OCI-LY1 (cell line): ENCODE measurements at regions not wholly inside any gene's neighbourhood (a gene's known extent, or its start where the extent isn't known, plus 50 kb on each side); places are given as distances from the start of the nearest gene placed in this dataset.

Source experiments
- EZH2 ChIP-seq: fragments of 200-600 bp; sonication (generic), shearing (Covaris generic); IDR thresholded peaks from 2 replicates; pipeline ENCODE4 v1.8.0; 2017; ENCODE audit warnings: borderline replicate concordance, mixed run types, mild to moderate bottlenecking, antibody characterized with exemption, low read length, moderate library complexity, mixed read lengths
- TF ChIP-seq, protein P1 (sequence below): fragments of 200-600 bp; sonication (generic), shearing (Covaris generic); IDR thresholded peaks from 2 replicates; pipeline ENCODE4 v1.5.1; 2017; ENCODE audit warnings: mild to moderate bottlenecking, antibody characterized with exemption, low read length, moderate library complexity, mixed read lengths

DNA sequence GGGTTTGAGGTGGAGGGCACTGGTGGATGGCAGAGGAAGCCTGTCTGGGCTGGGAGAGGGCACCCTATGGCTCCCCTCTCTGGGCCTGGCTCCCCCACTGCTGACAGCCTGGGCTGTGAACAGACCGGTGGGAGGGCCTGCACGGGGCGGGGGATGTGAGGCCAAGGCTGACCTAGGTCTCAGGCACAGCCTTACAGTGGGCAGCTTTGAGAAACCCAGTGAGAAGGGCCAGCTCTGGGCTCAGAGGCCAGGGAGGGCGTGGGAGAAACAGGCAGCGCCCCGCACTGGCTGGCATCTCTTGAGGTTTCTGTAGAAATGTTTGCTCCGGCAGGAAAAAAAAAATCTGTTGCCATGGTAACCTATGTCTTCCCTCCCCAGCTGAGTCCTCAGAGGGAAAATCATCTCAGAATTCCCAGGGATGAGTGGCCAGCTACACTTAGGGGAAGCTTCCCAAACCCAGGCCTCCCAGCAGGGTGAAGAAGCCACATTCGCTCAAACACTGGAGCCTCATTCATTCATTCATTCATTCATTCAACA lies 71.7 kb upstream of the TAF1B start:
- TF ChIP-seq, protein P1, sequence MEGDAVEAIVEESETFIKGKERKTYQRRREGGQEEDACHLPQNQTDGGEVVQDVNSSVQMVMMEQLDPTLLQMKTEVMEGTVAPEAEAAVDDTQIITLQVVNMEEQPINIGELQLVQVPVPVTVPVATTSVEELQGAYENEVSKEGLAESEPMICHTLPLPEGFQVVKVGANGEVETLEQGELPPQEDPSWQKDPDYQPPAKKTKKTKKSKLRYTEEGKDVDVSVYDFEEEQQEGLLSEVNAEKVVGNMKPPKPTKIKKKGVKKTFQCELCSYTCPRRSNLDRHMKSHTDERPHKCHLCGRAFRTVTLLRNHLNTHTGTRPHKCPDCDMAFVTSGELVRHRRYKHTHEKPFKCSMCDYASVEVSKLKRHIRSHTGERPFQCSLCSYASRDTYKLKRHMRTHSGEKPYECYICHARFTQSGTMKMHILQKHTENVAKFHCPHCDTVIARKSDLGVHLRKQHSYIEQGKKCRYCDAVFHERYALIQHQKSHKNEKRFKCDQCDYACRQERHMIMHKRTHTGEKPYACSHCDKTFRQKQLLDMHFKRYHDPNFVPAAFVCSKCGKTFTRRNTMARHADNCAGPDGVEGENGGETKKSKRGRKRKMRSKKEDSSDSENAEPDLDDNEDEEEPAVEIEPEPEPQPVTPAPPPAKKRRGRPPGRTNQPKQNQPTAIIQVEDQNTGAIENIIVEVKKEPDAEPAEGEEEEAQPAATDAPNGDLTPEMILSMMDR, result no peak
- TF ChIP-seq EZH2, result no peak
